B cell (primary cell): ENCODE measurements at regions not wholly inside any gene's neighbourhood (a gene's known extent, or its start where the extent isn't known, plus 50 kb on each side); places are given as distances from the start of the nearest gene placed in this dataset.

Experiments used
- ATAC-seq: fragments of 200-7000 bp; cut with Tn5 transposase; one replicate; pipeline ENCODE4 v1.10.0; 2021; ENCODE audit warnings: low read depth, mild to moderate bottlenecking, moderate number of reproducible peaks, moderate library complexity
- CTCF ChIA-PET: fragments of 350-600 bp; sonication (Branson Sonifier 250); formaldehyde crosslinking; loops from one replicate; lab custom pipeline; 2021; ENCODE audit warnings: antibody characterized with exemption, inconsistent platforms; lab: Charles Lee
- POLR2A ChIA-PET: fragments of 350-600 bp; sonication (Branson Sonifier 250); formaldehyde crosslinking; loops from one replicate; lab custom pipeline; 2021; ENCODE audit warnings: antibody characterized with exemption; lab: Charles Lee
- DNase-seq: peaks from one replicate; pipeline ENCODE4 v3.0.0; 2013
- H2AFZ ChIP-seq: 2 replicates; pipeline ENCODE4 v1.6.1; 2012; ENCODE audit warnings: mild to moderate bottlenecking, low read depth, low read length; ENCODE audit not compliant: insufficient read depth, poor library complexity, severe bottlenecking
- H3K27ac ChIP-seq, 2 donors: 1 replicate in 1 of 2; 2 replicates in 1 of 2; pipeline ENCODE4 v1.5.1; 2012 to 2013; ENCODE audit warnings: low read length in 2 of 2, mild to moderate bottlenecking in 2 of 2, moderate library complexity in 1 of 2
- H3K27me3 ChIP-seq, 4 experiments: fragments of 200-600 bp in 1 of 4; sonication (generic) in 1 of 4; replicated peaks in 1 of 4; 1 replicate in 2 of 4; 2 replicates in 2 of 4; pipeline versions ENCODE4 v1.6.1 to v1.7.0; 2013 to 2016; ENCODE audit warnings: low read length in 3 of 4, mild to moderate bottlenecking in 2 of 4, mixed read lengths in 1 of 4, moderate library complexity in 1 of 4; ENCODE audit not compliant: insufficient read depth in 4 of 4, control insufficient read depth in 3 of 4; ENCODE audit errors: control extremely low read depth in 1 of 4
- H3K36me3 ChIP-seq, 2 experiments: replicated peaks in 1 of 2; 1 replicate in 1 of 2; 2 replicates in 1 of 2; pipeline versions ENCODE4 v1.6.1 to v1.7.1; 2013; ENCODE audit warnings: low read length in 1 of 2; ENCODE audit not compliant: insufficient read depth in 2 of 2, control insufficient read depth in 1 of 2; ENCODE audit errors: control extremely low read depth in 1 of 2, extremely low read depth in 1 of 2
- H3K4me1 ChIP-seq, 2 donors: fragments of 200-600 bp in 1 of 2; sonication (generic) in 1 of 2; 1 replicate in 1 of 2; 2 replicates in 1 of 2; pipeline versions ENCODE4 v1.5.1 to v1.6.1; 2013 to 2017; ENCODE audit warnings: low read length in 2 of 2; ENCODE audit not compliant: control insufficient read depth in 2 of 2, insufficient read depth in 2 of 2
- H3K4me2 ChIP-seq: replicated peaks from 2 replicates; pipeline ENCODE3; 2012; ENCODE audit warnings: mild to moderate bottlenecking, low read depth, low read length; ENCODE audit not compliant: poor library complexity, severe bottlenecking
- H3K4me3 ChIP-seq, 5 experiments: fragments of 200-600 bp in 1 of 5; sonication (generic) in 1 of 5; 1 replicate in 3 of 5; 2 replicates in 2 of 5; pipeline versions ENCODE4 v1.5.1 to v1.7.0; 2011 to 2016; ENCODE audit warnings: low read length in 4 of 5, mild to moderate bottlenecking in 4 of 5, low read depth in 2 of 5, control low read depth in 1 of 5, moderate library complexity in 1 of 5; ENCODE audit not compliant: insufficient read depth in 1 of 5; ENCODE audit errors: control extremely low read depth in 1 of 5, extremely low read depth in 1 of 5
- H3K79me2 ChIP-seq: fragments of 200-600 bp; sonication (generic); one replicate; pipeline ENCODE4 v1.6.0; 2016; ENCODE audit warnings: low read length; ENCODE audit not compliant: control insufficient read depth, insufficient read depth
- H3K9ac ChIP-seq: fragments of 200-600 bp; sonication (generic); 2 replicates; pipeline ENCODE4 v1.6.1; 2017; ENCODE audit warnings: mild to moderate bottlenecking, low read length, moderate library complexity
- H3K9me3 ChIP-seq, 3 donors: one replicate each; pipeline versions ENCODE4 v1.6.1 to v1.7.1; 2013; ENCODE audit warnings: low read length in 2 of 3; ENCODE audit not compliant: control insufficient read depth in 2 of 3, insufficient read depth in 1 of 3; ENCODE audit errors: control extremely low read depth in 1 of 3
- H4K20me1 ChIP-seq: 2 replicates; pipeline ENCODE4 v1.6.0; 2012; ENCODE audit warnings: mild to moderate bottlenecking, low read length; ENCODE audit not compliant: insufficient read depth, control insufficient read depth, poor library complexity, severe bottlenecking
- H3K27ac Mint-ChIP-seq: one replicate; pipeline ENCODE4 v1.8.0; 2021; ENCODE audit warnings: mixed read lengths
- H3K27me3 Mint-ChIP-seq: one replicate; pipeline ENCODE4 v1.8.0; 2021; ENCODE audit warnings: mixed read lengths
- H3K4me1 Mint-ChIP-seq: one replicate; pipeline ENCODE4 v1.8.0; 2021; ENCODE audit warnings: mixed read lengths
- H3K4me3 Mint-ChIP-seq: one replicate; pipeline ENCODE4 v1.8.0; 2021; ENCODE audit warnings: mixed read lengths
- H3K9me3 Mint-ChIP-seq: one replicate; pipeline ENCODE4 v1.8.0; 2022; ENCODE audit warnings: mixed read lengths; ENCODE audit not compliant: insufficient read depth
- CTCF ChIP-seq: fragments of 200-600 bp; IDR thresholded peaks from one replicate; pipeline ENCODE4 v1.8.0; 2022; ENCODE audit warnings: antibody characterized with exemption, mild to moderate bottlenecking
- EZH2 ChIP-seq: IDR thresholded peaks from 2 replicates; pipeline ENCODE4 v1.6.1; 2012; ENCODE audit warnings: borderline replicate concordance, low read depth, mild to moderate bottlenecking, moderate library complexity, low read length; ENCODE audit not compliant: insufficient read depth, poor library complexity, severe bottlenecking
- WGBS: methylation state at CpG from one replicate; pipeline ENCODE4 v1.1.5; 2013; ENCODE audit warnings: missing lambda C conversion rate; ENCODE audit not compliant: insufficient coverage; 5-methylcytosine and 5-hydroxymethylcytosine counted together
- intact Hi-C: fragments of 100-400 bp; cut with micrococcal nuclease; formaldehyde crosslinking; loops from one replicate; pipeline ENCODE4 v1.10.0; 2022

DNA sequence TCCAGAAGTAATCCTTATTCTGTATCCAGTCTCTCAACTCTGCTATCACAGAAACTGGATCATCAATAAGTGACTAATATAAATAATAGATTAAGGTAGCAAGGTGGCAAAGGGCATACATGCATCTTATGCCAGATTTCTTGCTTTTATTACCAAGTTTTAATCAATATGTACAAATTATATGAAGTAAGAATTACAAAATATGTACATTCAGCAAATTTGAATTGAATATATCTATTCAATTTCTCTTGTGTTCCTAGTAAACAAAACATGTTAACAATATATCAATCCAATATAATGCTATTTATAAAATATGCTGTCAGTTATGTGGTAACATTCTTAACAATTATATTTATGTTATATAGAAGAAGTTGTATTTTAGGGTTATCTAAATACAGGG, 488.7 kb upstream of the COX7C start:
- Mint-ChIP-seq H3K4me3 (no peak overlapping the region), H3K27me3 (no peaks in the 10 kb centered on the region), H3K4me1 (no peaks in the 10 kb centered on the region), H3K27ac (no peak overlapping the region), H3K9me3 (no peaks in the 10 kb centered on the region)
- TF ChIP-seq CTCF: no peak
- TF ChIP-seq EZH2: no peak
- CTCF ChIA-PET: no interaction called here
- H2AFZ ChIP-seq: no peak overlapping the region
- no peaks in the 10 kb centered on the region for H4K20me1 ChIP-seq
- H3K9ac ChIP-seq: no peak overlapping the region
- no peaks in the 10 kb centered on the region for H3K79me2 ChIP-seq
- POLR2A ChIA-PET: no interaction called here
- no peaks in the 10 kb centered on the region for H3K4me1 ChIP-seq
- H3K27ac ChIP-seq: no peak overlapping the region
- DNase-seq (no peak), ATAC-seq (no peak)
- intact Hi-C loops: no loop called here
- no peaks in the 10 kb centered on the region for H3K27me3 ChIP-seq
- no peak overlapping the region for H3K4me3 ChIP-seq
- no peak overlapping the region for H3K4me2 ChIP-seq
- H3K9me3 ChIP-seq: no peaks in the 10 kb centered on the region
- H3K36me3 ChIP-seq: no peaks in the 10 kb centered on the region

DNA sequence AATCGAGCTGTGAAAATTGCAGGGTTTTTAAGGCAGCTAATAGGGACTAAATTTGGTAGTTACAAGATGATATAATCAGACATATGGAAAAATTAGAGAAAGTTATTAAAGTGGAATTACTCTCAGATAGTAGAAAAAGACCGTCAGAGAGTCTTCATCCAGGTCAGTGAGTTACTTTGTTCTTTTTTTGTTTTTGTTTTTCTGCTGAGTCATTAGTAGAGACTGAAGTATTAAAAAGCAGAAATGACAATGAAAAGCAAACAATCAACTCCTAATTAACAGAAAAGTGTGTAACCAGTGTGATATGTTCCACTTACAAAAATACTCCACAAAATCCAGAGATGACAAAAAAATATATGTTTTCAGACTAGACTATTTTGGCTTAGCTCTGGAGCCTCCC, 480.4 kb upstream of the COX7C start:
- no peak overlapping the region for H3K9ac ChIP-seq
- peaks cover 0 to 4% (median 0%) of the 10 kb centered on the region in 3 donors for H3K9me3 ChIP-seq
- no peak overlapping the region for H3K27ac ChIP-seq
- ChIA-PET POLR2A (no interaction called here), CTCF (no interaction called here)
- intact Hi-C loops: no loop called here
- H3K27ac Mint-ChIP-seq: no peak overlapping the region
- H3K36me3 ChIP-seq: no peaks in the 10 kb centered on the region
- H3K79me2 ChIP-seq: no peaks in the 10 kb centered on the region
- H3K4me3 Mint-ChIP-seq: no peak overlapping the region
- no peak overlapping the region for H3K4me3 ChIP-seq
- TF ChIP-seq CTCF (no peak), EZH2 (no peak)
- no peaks in the 10 kb centered on the region for H3K27me3 Mint-ChIP-seq
- no peak overlapping the region for H3K4me2 ChIP-seq
- H4K20me1 ChIP-seq: no peaks in the 10 kb centered on the region
- H3K4me1 Mint-ChIP-seq: no peaks in the 10 kb centered on the region
- H3K9me3 Mint-ChIP-seq: no peaks in the 10 kb centered on the region
- no peak overlapping the region for H2AFZ ChIP-seq
- WGBS: no CpG with 5 or more reads among the region's 2 CpGs
- DNase-seq (no peak), ATAC-seq (no peak)
- H3K4me1 ChIP-seq: no peaks in the 10 kb centered on the region
- no peaks in the 10 kb centered on the region for H3K27me3 ChIP-seq
